ENCODE measurements at regions not wholly inside any gene's neighbourhood (a gene's known extent, or its start where the extent isn't known, plus 50 kb on each side); places are given as distances from the start of the nearest gene placed in this dataset.

DNA sequence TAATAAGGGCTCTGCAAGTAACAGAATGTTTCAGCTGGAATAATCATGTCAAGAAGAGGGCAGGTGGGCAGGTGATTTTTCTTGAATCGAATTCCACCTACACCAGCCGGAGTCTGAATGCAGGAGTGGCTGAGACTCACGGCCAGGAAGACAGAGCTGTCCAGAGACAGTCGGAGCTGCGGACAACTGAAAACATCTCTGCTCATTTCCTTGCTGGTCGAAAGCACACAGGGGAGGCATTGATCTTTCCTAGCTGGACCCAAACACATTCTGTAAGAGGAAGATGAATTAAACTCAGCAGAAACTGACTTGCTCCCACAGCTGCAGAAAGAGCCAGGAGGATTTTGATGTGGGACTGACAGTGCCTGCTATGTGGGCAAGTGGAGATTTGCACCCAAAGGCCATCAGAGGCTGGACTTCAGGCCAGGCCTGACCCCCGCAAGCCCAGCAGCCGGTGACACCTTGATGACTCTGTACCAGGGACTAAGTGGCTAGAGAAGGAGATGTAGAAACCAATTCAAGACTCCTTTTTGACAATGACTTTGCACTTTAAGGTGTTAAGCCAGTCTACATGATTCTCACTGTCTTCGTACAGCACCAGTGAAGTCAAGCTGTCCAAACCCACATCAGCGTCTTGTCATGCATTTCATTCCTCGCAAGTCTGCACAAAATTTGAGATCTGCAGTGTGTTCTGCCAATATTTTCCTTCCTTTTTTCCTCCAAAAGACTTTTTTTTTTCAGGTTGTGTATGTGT is 169.4 kb downstream of the TEX36 start:
- no peak for DNase-seq

DNA sequence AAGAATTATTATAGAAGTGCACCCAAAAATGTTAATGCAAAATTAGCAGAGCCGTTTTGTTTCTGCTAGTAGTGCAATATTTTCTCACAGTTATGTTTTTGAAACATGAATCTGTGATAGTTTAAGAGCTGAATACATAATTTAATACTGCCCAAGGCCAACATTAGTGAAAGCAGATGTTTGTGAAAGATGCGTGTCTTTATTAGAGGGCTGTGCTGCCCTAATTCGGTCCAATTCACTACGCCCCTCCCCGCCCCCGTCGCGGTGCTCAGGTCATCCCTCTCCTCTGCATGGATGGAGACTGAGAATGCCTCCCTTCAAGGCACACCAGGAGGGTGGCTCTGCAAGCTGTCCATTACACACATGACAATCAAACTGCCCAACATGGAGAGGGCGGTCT is 172.0 kb downstream of the TEX36 start:
- no peak for DNase-seq

DNA sequence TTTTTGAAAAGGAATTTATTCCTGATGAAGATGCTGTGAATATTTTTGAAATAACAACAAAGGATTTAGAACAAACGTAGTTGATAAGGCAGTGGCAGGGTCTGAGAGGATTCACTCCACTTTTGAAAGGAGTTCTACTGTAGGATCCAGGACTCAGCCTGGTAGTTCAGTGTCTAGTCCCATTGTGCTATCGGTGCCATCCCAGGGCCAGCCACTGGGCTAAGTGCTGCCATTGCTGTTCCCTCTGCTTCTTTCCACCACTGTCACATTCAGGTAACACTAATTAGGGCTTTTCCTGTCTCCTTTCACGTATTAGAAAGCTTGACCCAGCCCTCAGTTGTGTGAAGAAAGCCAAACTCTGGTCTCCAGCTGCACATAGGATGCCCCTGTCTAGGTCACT is 177.3 kb downstream of the TEX36 start:
- no peak for DNase-seq

DNA sequence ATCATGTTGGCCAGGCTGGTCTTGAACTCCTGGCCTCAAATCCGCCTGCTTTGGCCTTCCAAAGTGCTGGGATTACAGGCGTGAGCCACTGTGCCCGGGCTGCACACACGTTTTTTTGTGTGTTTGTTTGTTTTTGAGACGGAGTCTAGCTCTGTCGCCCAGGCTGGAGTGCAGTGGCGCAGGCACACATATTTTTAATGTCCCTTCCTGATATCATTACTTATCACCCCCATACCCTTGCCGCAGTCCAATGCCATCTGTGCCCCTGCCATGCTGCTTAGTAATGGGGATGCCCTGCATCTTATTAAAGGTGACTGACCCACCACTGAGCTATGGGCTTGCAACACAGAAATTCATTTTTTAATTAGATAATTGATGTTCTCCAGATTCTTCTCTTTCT is 180.7 kb downstream of the TEX36 start:
- DNase-seq = no peak

DNA sequence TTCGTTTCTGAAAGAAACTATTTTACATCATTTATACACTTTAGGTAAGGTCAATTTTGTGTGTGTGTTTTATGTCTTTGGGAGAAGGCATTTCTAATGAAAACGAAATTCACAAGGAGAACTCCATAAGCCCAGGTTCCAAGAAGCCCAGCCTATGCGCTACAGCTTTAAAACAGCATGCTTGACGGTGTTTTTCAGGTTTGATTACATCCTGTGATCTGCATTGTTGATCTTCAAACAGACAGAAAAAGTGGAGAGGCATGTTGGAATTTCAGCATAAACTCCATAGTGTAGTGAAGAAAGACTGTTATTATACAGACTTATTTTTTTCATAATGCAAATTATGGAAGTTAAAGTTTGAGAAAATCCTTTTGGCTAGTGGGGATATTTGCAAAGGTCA is 187.6 kb downstream of the TEX36 start:
- DNase-seq = no peak

DNA sequence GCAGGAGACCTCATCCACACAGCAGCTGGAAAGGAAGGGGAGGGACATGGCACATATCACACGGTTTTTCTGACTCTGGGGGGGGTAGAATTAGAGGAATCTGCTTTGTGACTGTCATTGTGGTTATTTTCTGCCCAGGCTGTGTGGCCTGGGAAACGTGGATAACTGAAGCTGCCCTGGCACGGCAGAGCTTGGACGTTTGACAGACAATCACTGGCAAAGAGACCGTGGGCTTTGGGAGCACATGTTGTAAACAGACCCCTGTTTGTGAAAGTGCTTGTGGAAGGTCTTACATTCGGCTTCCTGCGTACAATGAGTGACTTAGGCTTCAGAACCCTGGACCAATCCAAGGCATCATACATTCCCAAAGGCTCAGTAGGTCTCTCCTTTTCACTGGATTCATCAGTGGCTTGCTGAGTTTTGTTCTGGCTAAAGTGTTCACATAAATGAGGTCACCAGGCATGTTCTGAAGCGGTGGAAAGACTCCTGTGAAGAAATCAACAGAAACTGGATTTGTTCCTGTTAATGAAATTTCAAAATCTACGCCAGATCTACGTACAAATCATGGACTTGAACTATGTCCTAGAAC is 188.2 kb downstream of the TEX36 start:
- no peak for DNase-seq

DNA sequence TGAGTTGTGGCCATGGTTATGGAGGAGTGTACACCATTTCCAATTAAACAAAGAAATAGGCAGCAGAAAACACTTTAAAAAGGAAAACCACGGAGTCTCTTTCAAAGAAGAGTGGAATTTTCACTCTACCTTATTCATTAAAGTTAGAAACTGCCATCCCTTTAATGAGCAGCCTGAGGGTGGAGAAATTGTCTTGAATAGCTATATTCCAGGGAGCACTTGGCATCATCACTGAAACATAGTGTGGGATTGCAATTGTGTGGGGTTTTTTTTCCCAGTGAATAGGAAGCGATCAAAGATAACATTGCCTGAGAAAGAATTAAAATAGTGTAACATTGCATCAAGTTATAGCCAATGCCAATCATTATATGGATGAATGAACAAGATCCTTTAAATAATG is 191.6 kb downstream of the TEX36 start:
- no peak for DNase-seq

DNA sequence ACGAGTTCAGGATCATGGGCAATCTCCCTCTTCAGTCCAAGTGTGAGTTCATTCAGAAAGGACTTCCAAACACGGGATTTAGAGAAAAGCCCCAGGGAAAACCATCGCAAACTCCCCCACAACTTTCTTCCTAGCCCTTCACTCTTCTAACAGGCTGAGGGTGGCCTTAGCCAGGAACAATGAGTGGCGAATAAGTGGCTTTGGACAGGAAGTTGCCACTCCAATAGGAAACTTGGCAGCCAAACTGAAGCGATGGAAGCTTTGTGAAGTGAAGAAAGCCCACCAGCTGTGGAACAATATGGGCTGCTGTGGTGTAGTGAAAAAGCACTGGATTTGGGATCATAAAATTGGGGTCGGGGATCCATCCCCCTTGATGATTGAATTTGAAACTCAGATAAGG is 193.2 kb downstream of the TEX36 start:
- DNase-seq = no peak

DNA sequence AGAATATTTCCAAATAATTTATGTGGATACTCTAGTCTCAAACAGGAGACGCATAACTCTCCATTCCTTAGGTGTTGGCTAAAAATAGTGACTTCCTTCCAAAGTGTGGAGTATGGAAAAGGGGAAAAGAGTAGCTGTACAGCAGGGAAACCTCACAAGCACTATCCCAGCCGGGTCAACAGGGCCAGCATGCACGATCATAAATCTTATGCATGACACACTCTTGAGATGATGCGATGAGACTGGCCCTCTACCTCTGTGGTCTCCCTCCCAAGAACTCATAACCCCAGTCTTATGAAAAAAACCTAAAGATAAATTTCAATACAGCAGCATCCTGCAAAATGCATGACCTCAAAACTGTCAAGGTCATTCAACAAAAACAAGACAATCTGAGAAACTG is 197.3 kb downstream of the TEX36 start:
- DNase-seq = no peak

DNA sequence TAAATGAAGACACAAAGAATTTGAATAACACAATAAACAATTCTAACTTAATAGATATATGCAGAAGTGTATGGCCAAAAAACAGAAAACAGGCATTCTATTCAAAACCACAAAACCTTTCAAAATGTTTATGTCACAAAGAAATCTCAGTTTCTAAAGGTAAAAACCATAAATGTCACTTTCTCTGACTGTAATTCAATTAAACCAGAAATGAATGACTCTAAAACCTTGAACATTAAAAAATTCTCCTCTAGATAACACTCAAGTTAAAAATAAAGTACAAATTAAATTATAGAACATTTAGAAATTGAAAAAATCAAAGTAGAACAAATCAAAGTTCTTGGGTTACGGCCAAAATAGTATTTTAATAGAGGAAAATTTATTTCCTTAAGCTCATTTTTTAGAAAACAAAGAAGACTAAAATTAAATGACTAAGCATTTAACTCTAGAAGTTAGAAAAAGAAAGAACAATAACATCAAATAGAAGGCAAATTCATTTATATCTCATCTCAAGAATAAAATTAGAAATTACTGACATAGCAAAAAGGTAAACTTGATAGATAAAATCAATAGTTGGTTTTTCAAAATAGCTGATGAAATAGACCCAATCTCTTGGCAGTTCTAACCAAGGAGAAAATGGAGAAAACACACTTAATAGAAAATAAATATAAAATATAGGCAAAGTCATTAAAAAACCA is 198.8 kb downstream of the TEX36 start:
- DNase-seq = no peak

DNA sequence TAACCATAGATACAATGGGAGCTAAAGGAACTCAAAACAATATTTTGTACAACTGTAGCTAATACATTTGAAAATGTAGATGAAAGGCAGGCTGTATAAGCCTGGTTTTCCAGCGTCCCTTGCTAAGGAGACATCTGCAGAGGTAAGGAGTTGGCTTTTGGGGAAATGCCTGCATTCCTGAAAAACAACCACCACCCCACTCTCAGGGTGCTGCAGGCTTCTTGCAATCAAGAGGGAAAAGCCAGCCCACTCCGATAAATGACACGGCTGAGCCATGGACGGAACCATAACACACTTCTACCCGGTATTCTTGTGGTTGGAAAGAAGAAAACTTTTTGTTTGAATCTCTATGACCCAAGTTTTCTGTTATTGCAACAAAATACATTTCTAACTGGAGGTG is 200.3 kb downstream of the TEX36 start:
- DNase-seq = no peak

DNA sequence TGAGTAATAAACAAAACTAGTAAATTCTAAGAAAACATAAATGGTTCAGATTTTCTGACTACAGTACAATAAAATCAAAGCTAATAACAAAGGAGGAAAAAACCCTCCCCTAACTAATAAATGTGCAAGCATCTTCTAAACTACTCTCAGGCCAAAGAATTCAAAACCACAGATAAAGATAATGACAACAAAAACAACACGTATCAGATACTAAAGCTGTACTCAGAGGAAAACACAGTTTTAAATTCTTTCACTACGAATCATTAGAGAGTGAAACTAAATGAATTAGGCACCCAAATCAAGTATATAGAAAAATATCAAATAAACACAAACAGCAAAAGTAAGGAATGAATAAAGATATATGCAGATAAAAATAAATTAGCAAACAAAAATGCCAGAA is 200.9 kb downstream of the TEX36 start:
- no peak for DNase-seq

DNA sequence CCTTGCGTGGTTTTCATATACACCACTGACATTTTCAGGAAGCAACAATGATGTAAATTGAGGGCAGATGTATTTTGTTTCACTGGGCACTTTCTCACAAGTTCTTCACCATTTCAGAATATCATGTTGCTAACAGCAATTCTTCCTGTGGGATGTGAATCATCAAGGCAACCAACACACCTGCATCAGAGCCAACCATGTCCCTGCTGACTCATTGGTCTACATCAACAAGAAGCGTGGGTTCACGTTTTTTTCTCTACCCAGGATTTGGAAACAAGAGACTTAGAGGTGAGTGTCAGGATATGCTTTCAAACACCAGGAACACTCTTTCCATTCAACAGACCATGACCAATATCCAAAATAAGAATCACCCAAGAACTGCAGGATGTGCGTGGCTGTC is 203.9 kb downstream of the TEX36 start:
- DNase-seq = no peak

DNA sequence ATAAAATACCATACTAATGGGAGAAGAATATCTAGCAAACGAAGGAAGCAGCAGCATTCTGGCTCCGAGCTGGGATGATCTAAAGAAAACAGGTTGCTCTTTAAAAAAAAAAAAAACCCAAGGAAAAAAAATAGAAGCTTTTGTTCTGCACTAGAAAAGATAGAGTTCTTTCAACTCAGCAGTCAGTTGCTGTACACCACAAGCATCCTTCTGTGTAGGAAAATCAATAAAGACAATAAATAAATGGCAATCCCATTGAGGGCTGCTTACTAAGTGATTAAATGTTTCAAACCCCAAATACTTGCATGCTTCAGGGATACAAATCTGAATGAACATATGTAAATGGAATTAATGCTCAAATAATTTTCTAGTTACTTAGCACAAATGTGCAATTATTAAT is 207.1 kb downstream of the TEX36 start:
- no peak for DNase-seq

DNA sequence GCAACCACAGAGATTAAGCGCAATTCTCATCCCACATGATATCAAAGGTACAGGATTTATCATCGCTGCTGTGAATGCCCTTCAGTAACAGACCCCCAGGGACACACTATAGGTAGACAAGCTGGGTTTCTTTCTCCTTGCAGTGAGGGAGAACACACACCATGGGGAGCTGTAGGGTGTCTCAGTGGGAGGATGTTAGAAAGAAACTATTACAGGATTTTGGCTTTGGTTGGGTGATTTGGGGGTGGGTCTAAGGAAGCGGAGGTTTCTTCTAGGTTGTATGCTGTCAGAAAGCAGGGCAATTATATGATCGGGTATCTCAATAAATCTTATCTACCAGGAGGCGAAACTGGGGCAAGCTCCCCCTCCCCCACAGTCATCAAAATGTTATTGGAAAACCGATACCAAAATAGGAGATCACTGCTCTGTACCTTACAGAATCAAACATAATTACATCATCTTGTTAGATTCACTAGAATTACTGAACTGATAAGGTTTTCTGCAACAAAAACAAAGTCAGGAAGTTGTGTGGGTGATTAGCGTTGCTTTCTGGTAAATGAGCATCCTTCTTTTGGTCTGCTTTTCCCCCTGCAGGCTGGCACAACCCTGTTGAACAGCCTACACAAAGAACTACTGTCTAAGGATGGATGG is 209.7 kb downstream of the TEX36 start:
- no peak for DNase-seq

DNA sequence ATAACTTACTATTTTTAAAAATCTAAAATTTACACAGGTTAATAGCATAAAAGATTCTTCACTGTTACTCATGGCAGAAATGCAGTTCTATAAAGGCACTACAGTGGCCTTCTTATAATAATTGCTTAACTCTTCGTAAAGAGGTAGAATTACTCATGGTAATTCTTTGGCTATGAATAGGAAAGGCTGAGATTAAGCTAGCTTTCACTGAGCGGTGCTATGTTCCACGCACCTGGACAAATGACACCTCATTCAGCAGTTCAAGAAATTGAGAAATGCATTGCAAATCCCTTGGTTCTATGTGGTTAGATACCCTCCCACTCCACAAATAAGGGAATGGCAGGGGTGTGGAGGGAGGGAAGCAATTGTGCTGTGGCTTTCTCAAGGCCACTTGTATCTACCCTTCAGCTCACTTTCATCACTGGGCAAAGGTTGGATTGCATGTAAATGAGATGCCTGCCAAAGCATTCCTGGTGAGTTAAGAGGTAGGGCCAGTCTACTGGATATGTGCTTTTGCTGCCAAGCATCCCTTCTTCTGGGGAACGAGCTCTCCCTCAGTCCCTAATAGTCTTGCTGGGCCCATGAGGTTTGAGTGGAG is 210.9 kb downstream of the TEX36 start:
- no peak for DNase-seq

DNA sequence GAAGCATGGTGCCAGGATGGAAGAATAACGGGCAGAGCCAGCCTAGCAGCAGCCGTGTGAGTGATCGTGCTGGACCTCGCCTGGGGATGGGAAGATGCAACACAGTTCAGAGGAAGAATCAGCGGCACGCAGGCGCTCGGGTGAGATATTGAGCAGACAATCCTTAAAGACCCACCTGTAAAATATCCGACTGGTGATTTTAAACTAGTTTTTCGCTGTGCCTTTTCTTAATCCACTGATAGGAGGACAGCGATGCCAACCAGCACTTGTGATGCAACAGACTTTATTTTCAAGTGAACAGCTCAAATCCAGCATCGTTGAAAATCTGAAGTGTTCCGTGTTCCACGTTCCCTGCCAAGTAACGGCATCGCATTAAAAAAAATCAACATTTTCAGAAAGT is 214.7 kb downstream of the TEX36 start:
- DNase-seq = no peak

DNA sequence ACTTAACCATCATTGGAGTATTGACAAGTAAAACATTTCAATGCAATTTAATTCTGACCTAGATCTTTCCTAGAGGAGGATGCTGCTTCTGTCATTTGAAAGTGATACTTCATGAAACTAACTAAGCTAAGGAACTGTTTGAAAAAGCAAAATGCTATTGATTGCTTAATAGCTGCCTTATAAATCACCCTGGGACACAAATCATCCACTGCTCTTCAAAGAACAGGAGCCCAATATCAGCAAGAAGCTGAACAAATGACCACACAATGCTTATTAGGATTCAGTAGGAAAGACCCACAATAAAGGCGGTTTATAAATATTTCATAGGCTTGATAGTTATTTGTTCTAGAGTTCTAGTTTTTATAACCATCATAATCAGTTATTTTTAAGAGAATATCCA is 216.3 kb downstream of the TEX36 start:
- DNase-seq = no peak

DNA sequence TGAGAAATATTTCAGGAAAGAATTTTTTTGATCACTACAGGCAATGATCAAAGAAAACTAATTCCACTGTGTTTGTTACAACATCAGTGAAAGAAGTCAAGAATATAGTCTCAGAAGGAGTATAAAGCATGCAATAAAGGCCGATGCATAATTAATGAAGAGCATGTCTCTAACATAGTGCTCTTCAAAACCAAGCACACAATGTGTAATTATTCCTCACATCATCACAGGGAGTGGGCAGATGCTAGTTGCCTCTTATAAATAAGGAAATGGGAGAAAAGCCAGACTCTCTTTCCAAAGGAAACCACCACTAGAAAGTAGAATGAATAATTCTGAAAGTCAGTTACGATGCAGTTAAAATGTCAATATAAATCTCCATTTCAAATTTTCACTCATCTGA is 220.1 kb downstream of the TEX36 start:
- no peak for DNase-seq

DNA sequence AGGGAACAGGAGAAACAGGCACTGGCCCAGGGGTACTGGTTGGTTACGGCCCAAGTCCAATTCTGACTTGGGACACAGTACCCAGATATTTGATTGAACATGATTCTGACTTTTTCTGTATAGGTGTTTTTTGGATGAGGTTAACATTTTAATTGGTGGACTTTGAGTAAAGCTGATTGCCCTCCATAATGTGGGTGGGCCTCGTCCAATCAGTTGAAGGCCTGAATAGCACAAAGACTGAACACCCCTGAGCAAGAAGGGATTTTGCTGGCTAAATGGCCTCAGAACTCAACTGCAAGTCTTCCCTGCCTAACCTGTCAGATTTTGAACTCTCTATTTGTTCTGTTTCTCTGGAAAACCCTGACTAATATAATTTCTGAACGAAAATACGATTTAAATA is 222.6 kb downstream of the TEX36 start:
- no peak for DNase-seq

DNA sequence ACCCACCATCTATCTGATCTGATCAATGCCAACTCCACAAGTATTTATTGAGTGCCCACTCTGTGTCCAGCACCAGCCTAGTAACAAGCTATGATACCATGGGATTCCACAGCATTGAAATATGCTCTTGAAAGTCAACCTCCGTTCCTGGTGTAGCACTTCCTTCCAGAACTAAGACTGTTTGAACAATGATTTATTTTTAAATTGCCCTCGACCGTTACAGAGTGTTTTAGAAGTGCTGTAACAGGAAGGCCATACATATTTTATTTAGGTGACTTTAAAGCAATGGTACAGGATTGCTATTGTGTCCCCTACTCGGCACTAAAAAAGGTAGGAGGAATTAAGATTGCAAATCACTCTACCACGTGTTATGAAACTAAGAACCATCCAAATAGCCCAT is 225.6 kb downstream of the TEX36 start:
- no peak for DNase-seq

DNA sequence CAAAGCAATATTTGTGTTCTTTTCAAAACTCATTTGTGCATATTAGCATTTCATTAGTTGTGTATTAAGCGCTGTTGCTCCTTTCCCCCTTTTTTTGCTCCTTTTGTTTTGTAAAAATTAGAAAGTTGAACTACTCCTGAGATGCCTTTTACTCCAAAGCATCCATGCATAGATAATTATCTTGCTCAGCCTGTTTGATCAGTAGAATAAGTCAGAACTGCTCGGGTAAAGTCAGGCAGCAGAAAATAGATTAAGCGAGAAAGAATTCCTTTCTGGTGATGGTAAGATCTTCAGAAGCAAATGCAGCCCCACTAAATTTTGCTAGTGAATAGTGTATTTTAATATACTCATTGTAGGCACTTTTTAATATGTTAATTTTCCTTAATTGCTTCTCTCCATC is 227.1 kb downstream of the TEX36 start:
- no peak for DNase-seq

DNA sequence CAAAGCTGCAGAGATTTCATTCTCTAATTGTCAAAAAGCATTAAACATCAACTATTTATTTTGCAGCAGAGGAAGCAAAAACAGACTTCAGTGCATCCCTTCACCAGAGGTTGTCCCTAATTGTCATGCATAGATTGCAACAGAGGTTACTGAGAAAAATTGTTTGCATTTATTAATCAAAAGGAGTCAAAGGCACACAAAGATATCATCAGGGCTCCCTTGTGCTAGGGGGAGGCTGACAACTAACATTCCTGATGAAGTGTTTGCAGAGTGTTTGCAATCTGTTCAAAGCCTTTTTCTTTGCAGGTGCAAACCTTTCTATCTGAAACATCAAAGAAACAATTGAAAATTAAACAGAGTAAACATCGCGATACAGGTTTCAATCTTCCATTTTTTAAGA is 227.5 kb downstream of the TEX36 start:
- no peak for DNase-seq

DNA sequence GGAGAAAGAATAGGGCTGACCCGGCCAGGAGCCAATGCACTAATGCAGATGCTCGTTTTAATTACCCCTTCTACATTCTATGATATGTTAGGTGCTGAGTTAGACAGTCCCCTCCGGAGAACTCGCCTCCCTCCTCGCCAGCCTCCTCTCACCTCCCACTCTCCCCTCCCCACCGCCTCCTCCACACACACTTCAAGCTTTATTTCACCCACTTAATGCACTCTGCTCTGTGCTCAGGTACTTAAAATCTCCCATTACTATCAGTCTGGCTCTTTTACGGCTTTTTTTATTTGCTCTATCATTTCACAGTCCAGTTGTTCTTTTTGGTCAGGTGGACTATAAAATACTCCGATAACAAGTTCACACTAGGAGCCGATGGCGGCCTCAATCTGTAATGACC is 231.6 kb downstream of the TEX36 start:
- DNase-seq = no peak

Data from femur (tissue), 1 donor.